D721Med (cell line): ENCODE measurements at regions not wholly inside any gene's neighbourhood (a gene's known extent, or its start where the extent isn't known, plus 50 kb on each side); places are given as distances from the start of the nearest gene placed in this dataset.

Experiments used
- DNase-seq: peaks from one replicate; pipeline ENCODE4 v3.0.0; 2011; ENCODE audit warnings: low spot score; ENCODE audit not compliant: insufficient read length
- FAIRE-seq: peaks from 2 replicates; lab custom pipeline; 2011; peaks lifted over from hg19 to GRCh38; lab: Jason Lieb, UNC
- TF ChIP-seq, protein P1 (sequence below): IDR thresholded peaks from 2 replicates; pipeline ENCODE4 v1.5.1; 2012; ENCODE audit warnings: mild to moderate bottlenecking, control low read depth; ENCODE audit not compliant: insufficient read depth; ENCODE audit errors: missing control alignments

DNA sequence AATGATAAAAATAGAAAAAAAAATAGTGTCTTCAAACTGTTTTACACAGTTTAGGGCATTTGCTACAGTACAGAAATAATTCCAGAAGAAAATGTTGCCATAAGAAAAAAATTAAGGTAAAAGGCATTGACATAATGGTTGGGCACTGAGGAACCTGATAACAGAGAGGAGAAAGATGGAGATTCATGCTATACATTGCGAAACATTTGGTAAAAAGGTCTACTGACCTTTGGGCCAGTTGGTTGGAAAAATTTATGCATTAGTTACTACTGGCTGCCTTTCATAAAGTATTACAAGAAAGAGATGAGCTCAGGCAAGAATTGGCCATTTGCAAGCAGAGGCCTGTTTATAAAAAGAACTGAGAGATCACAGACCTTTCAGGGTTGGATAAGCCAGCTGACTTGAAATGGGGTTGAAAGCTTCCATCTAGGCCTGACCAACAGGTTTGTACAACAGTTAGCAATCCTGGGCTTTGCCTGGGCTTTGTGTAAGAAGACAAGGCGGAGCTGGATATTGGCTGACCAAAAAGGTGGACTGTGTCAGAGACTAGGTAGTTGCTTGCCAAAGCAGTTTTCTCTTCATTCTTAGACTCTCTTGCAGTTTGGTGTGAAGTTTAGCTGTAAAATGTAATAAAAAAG is 166.6 kb upstream of the MCTP2 start:
- FAIRE-seq (no peak), DNase-seq (no peak)
- TF ChIP-seq, protein P1, sequence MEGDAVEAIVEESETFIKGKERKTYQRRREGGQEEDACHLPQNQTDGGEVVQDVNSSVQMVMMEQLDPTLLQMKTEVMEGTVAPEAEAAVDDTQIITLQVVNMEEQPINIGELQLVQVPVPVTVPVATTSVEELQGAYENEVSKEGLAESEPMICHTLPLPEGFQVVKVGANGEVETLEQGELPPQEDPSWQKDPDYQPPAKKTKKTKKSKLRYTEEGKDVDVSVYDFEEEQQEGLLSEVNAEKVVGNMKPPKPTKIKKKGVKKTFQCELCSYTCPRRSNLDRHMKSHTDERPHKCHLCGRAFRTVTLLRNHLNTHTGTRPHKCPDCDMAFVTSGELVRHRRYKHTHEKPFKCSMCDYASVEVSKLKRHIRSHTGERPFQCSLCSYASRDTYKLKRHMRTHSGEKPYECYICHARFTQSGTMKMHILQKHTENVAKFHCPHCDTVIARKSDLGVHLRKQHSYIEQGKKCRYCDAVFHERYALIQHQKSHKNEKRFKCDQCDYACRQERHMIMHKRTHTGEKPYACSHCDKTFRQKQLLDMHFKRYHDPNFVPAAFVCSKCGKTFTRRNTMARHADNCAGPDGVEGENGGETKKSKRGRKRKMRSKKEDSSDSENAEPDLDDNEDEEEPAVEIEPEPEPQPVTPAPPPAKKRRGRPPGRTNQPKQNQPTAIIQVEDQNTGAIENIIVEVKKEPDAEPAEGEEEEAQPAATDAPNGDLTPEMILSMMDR, result no peak

GRCh38 chr15:94061041-94061440 is 170.3 kb upstream of the MCTP2 start:
- DNase-seq (no peak), FAIRE-seq (no peak)
- TF ChIP-seq, protein P1, result no peak

- DNase-seq (no peak), FAIRE-seq (no peak)
- TF ChIP-seq, protein P1, result no peak
Measured at GRCh38 chr15:94059013-94059587, 172.3 kb upstream of the MCTP2 start.

- TF ChIP-seq, protein P1, result no peak
- FAIRE-seq (no peak), DNase-seq (no peak)
Measured at GRCh38 chr15:94057305-94057704, 174.1 kb upstream of the MCTP2 start.

DNA sequence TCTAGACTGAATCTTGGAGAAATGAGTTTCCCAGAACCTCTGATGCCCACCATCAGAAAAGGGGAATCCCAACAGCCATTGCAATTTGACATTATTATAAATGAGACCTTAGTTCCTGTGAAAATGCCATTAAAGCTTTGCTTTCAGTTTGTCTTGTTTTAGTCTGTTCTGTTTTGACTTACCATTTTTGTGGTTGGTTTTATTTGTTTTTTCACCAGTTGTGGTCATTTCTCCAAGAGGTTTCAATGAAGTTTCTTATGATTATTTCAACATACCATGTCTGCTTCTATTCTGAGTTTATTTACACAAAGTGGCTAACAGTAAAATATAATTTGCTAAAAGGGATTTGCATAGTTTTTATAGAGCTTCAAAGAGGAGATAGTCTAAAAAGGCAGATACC is 175.0 kb upstream of the MCTP2 start:
- TF ChIP-seq, protein P1, result no peak
- no peak for FAIRE-seq
- DNase-seq, result no peak

- FAIRE-seq (no peak), DNase-seq (no peak)
- TF ChIP-seq, protein P1, result no peak
Measured at GRCh38 chr15:94053626-94054025, 177.7 kb upstream of the MCTP2 start.

DNA sequence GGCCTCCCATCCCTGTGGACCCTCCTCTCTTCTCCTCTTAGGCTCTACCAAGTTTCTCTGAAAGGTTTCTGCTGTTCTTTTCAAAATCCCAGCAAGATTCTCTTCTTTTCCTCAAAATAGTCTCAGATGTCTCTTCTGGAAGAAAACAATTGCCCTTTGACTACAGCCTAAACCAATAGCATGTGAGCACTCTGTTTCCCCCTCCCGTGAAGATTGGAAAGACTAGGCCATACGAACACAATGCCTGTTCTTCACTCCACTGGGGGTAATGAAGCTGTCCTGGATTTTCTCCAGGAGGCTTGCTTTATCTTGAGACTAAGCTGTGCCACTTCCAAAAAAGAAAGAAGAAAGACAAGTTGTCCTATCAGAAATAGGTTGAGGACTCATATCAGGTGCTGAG is 178.7 kb upstream of the MCTP2 start:
- TF ChIP-seq, protein P1, result no peak
- no peak for FAIRE-seq
- DNase-seq, result no peak
